ENCODE measurements at regions not wholly inside any gene's neighbourhood (a gene's known extent, or its start where the extent isn't known, plus 50 kb on each side); places are given as distances from the start of the nearest gene placed in this dataset.
"Not testable (repeated sequence)": the region's sequence is repeated elsewhere in the genome, so short reads cannot be mapped to it uniquely, and the experiment has no call there.

- TF ChIP-seq CTCF (IDR thresholded peaks at IDR 0.05), result no peak
- no peaks in the 10 kb centered on the region for H3K27me3 ChIP-seq (ENCODE audit: control insufficient read depth, insufficient read depth, low read length)
- no CpG with 5 or more reads among the region's 3 CpGs for WGBS (ENCODE audit: insufficient coverage)
- H3K27ac Mint-ChIP-seq, result no peak overlapping the region
- intact Hi-C loops (cut with micrococcal nuclease), result no loop called here
- H3K4me1 ChIP-seq (ENCODE audit: control insufficient read depth, insufficient read depth, low read length), result no peaks in the 10 kb centered on the region
- DNase-seq (no peak), ATAC-seq (no peak)
- H3K9me3 Mint-ChIP-seq, result peaks cover 2 to 8% of the 10 kb centered on the region in 2 donors
- no peaks in the 10 kb centered on the region for H3K36me3 ChIP-seq (ENCODE audit: control insufficient read depth, insufficient read depth, low read length)
- no peaks in the 10 kb centered on the region for H3K36me3 Mint-ChIP-seq
- peaks cover 5% of the 10 kb centered on the region for H3K9me3 ChIP-seq (ENCODE audit: control insufficient read depth, insufficient read depth, low read length)
- no peak overlapping the region for H3K4me3 Mint-ChIP-seq
- no peaks in the 10 kb centered on the region for H3K27me3 Mint-ChIP-seq (ENCODE audit: low read depth in 2 of 2)
- no peak overlapping the region for H3K4me3 ChIP-seq (ENCODE audit: low read length)
- no peaks in the 10 kb centered on the region for H3K4me1 Mint-ChIP-seq
- H3K27ac ChIP-seq (ENCODE audit: low read length), result no peak overlapping the region
These were observed 601.8 kb upstream of the ZFP42 start for GRCh38 chr4:187393531-187394344.

- Histone ChIP-seq H3K4me1 (ENCODE audit: control insufficient read depth, insufficient read depth, low read length) (no peaks in the 10 kb centered on the region), H3K36me3 (ENCODE audit: control insufficient read depth, insufficient read depth, low read length) (no peaks in the 10 kb centered on the region), H3K9me3 (ENCODE audit: control insufficient read depth, insufficient read depth, low read length) (peaks cover 5% of the 10 kb centered on the region), H3K27me3 (ENCODE audit: control insufficient read depth, insufficient read depth, low read length) (no peaks in the 10 kb centered on the region), H3K4me3 (ENCODE audit: low read length) (no peak overlapping the region), H3K27ac (ENCODE audit: low read length) (no peak overlapping the region)
- ATAC-seq, result no peak
- peaks cover 17 to 21% of the 10 kb centered on the region in 2 donors for H3K9me3 Mint-ChIP-seq
- DNase-seq, result no peak
- no peak overlapping the region for H3K4me3 Mint-ChIP-seq
- no peak for TF ChIP-seq CTCF (IDR thresholded peaks at IDR 0.05)
- peaks cover 10% of the 10 kb centered on the region for H3K36me3 Mint-ChIP-seq
- intact Hi-C loops (cut with micrococcal nuclease), result no loop called here
- H3K4me1 Mint-ChIP-seq, result no peaks in the 10 kb centered on the region
- 73% methylated on average over 6 of the region's 6 CpGs for WGBS (ENCODE audit: insufficient coverage)
- H3K27me3 Mint-ChIP-seq (ENCODE audit: low read depth in 2 of 2), result no peaks in the 10 kb centered on the region
- no peak overlapping the region for H3K27ac Mint-ChIP-seq
These were observed 599.5 kb upstream of the ZFP42 start for GRCh38 chr4:187396106-187396505.

GRCh38 chr4:187408447-187408846 is 587.1 kb upstream of the ZFP42 start:
- intact Hi-C loops (cut with micrococcal nuclease); H3K4me1 Mint-ChIP-seq; ATAC-seq; H3K36me3 Mint-ChIP-seq; H3K27ac Mint-ChIP-seq; H3K4me1 ChIP-seq (ENCODE audit: control insufficient read depth, insufficient read depth, low read length); H3K27ac ChIP-seq (ENCODE audit: low read length); H3K27me3 ChIP-seq (ENCODE audit: control insufficient read depth, insufficient read depth, low read length); H3K27me3 Mint-ChIP-seq (ENCODE audit: low read depth in 2 of 2); DNase-seq; H3K4me3 Mint-ChIP-seq; H3K4me3 ChIP-seq (ENCODE audit: low read length); H3K36me3 ChIP-seq (ENCODE audit: control insufficient read depth, insufficient read depth, low read length): not testable (repeated sequence)
- H3K9me3 ChIP-seq (ENCODE audit: control insufficient read depth, insufficient read depth, low read length), result peaks cover 13% of the 10 kb centered on the region
- peaks cover 14 to 28% of the 10 kb centered on the region in 2 donors for H3K9me3 Mint-ChIP-seq
- 90% methylated on average over 10 of the region's 10 CpGs for WGBS (ENCODE audit: insufficient coverage)

GRCh38 chr4:187413564-187414358 is 581.8 kb upstream of the ZFP42 start:
- 66% methylated on average over 4 of the region's 4 CpGs for WGBS (ENCODE audit: insufficient coverage)
- no peaks in the 10 kb centered on the region for H3K36me3 ChIP-seq (ENCODE audit: control insufficient read depth, insufficient read depth, low read length)
- H3K27me3 Mint-ChIP-seq (ENCODE audit: low read depth in 2 of 2), result no peaks in the 10 kb centered on the region
- no peak for DNase-seq
- no peaks in the 10 kb centered on the region for H3K4me1 Mint-ChIP-seq
- no peak overlapping the region for H3K27ac ChIP-seq (ENCODE audit: low read length)
- H3K4me1 ChIP-seq (ENCODE audit: control insufficient read depth, insufficient read depth, low read length), result no peaks in the 10 kb centered on the region
- intact Hi-C loops (cut with micrococcal nuclease), result no loop called here
- peaks cover 5% of the 10 kb centered on the region for H3K9me3 ChIP-seq (ENCODE audit: control insufficient read depth, insufficient read depth, low read length)
- no peak for TF ChIP-seq CTCF (IDR thresholded peaks at IDR 0.05)
- no peaks in the 10 kb centered on the region for H3K27me3 ChIP-seq (ENCODE audit: control insufficient read depth, insufficient read depth, low read length)
- H3K36me3 Mint-ChIP-seq, result peaks cover 12% of the 10 kb centered on the region
- no peak overlapping the region for H3K4me3 ChIP-seq (ENCODE audit: low read length)
- ATAC-seq, result no peak
- H3K27ac Mint-ChIP-seq, result no peak overlapping the region
- H3K4me3 Mint-ChIP-seq, result no peak overlapping the region
- H3K9me3 Mint-ChIP-seq, result peaks cover 12 to 20% of the 10 kb centered on the region in 2 donors
